Esophagus muscularis mucosa (tissue), 4 donors: ENCODE measurements at regions not wholly inside any gene's neighbourhood (a gene's known extent, or its start where the extent isn't known, plus 50 kb on each side); places are given as distances from the start of the nearest gene placed in this dataset.

ENCODE experiments used
- EP300 ChIP-seq: sonication (generic); formaldehyde crosslinking; IDR thresholded peaks from one replicate; pipeline ENCODE4 v1.6.1; 2017; ENCODE audit warnings: antibody characterized with exemption
- POLR2A ChIP-seq: fragments of 450-650 bp; IDR thresholded peaks from one replicate; pipeline ENCODE4 v1.6.1; 2017; ENCODE audit warnings: antibody characterized with exemption, moderate library complexity, mild to moderate bottlenecking, low read depth
- POLR2AphosphoS5 ChIP-seq, 2 donors: sonication (generic); formaldehyde crosslinking; IDR thresholded peaks; one replicate each; pipeline ENCODE4 v1.6.1; 2017; ENCODE audit warnings: antibody characterized with exemption in 2 of 2
- TF ChIP-seq, protein P1 (sequence below), 3 experiments: fragments of 200-600 bp in 2 of 3; fragments of 450-650 bp in 1 of 3; sonication (generic) in 2 of 3; IDR thresholded peaks; one replicate each; pipeline ENCODE4 v1.5.1; 2017 to 2019; ENCODE audit warnings: antibody characterized with exemption in 3 of 3, mild to moderate bottlenecking in 2 of 3, moderate library complexity in 1 of 3

DNA sequence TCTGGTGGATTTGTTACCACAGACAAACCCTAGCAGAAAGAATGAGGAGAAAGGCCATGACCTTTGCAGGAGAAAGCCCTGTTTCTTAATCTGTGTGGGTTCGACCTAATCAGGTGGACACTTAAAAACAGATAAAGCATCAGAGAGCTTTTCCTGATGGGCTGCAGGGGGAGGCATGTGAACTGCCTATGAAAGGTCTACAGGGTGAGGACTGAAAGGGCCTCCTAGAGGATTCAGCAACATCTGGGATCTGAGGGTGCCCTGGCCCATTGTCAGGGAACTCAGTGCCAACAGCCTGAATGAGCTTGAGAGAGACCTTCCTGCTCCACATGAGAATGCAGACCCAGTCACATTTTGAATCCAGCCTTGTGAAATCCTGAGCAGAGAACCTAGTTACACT, 178.8 kb upstream of the DDHD1 start:
- TF ChIP-seq, protein P1, sequence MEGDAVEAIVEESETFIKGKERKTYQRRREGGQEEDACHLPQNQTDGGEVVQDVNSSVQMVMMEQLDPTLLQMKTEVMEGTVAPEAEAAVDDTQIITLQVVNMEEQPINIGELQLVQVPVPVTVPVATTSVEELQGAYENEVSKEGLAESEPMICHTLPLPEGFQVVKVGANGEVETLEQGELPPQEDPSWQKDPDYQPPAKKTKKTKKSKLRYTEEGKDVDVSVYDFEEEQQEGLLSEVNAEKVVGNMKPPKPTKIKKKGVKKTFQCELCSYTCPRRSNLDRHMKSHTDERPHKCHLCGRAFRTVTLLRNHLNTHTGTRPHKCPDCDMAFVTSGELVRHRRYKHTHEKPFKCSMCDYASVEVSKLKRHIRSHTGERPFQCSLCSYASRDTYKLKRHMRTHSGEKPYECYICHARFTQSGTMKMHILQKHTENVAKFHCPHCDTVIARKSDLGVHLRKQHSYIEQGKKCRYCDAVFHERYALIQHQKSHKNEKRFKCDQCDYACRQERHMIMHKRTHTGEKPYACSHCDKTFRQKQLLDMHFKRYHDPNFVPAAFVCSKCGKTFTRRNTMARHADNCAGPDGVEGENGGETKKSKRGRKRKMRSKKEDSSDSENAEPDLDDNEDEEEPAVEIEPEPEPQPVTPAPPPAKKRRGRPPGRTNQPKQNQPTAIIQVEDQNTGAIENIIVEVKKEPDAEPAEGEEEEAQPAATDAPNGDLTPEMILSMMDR (IDR thresholded peaks at IDR 0.05), result no peak
- TF ChIP-seq POLR2AphosphoS5 (IDR thresholded peaks at IDR 0.05) (no peak), POLR2A (no peak), EP300 (no peak)
